Activated CD4-positive, alpha-beta T cell treated with anti-CD3 and anti-CD28 coated beads, Interleukin-10, Interleukin-2, amounts not matched to agents 100 ng/mL and 50 ng/mL, durations not matched to agents 16 hours and 8 hours (primary cell): ENCODE measurements at regions not wholly inside any gene's neighbourhood (a gene's known extent, or its start where the extent isn't known, plus 50 kb on each side); places are given as distances from the start of the nearest gene placed in this dataset.
"Not testable (repeated sequence)": the region's sequence is repeated elsewhere in the genome, so short reads cannot be mapped to it uniquely, and the experiment has no call there.

Experiments used
- DNase-seq: peaks from one replicate; pipeline ENCODE4 v3.0.0-alpha.2; 2020

- DNase-seq, result no peak
These were observed 864.9 kb upstream of the PCDH20 start for GRCh38 chr13:62280590-62280989.

- no peak for DNase-seq
These were observed 862.6 kb upstream of the PCDH20 start for GRCh38 chr13:62278271-62278670.

GRCh38 chr13:62251734-62252133, 836.1 kb upstream of the PCDH20 start:
- no peak for DNase-seq

GRCh38 chr13:62250501-62251201, 835.0 kb upstream of the PCDH20 start:
- no peak for DNase-seq

- DNase-seq, result no peak
These were observed 830.9 kb upstream of the PCDH20 start for GRCh38 chr13:62246581-62246980.

GRCh38 chr13:62243106-62243505, 827.5 kb upstream of the PCDH20 start:
- no peak for DNase-seq

- DNase-seq, result no peak
These were observed 819.3 kb upstream of the PCDH20 start for GRCh38 chr13:62234780-62235440.

GRCh38 chr13:62210951-62211350, 795.3 kb upstream of the PCDH20 start:
- no peak for DNase-seq

- no peak for DNase-seq
These were observed 793.9 kb upstream of the PCDH20 start for GRCh38 chr13:62209529-62209928.

- DNase-seq, result no peak
These were observed 791.7 kb upstream of the PCDH20 start for GRCh38 chr13:62207388-62207787.

GRCh38 chr13:62206165-62206564, 790.5 kb upstream of the PCDH20 start:
- DNase-seq, result no peak

GRCh38 chr13:62205273-62205672, 789.6 kb upstream of the PCDH20 start:
- no peak for DNase-seq

- no peak for DNase-seq
These were observed 778.7 kb upstream of the PCDH20 start for GRCh38 chr13:62194371-62194770.

GRCh38 chr13:62193919-62194318, 778.3 kb upstream of the PCDH20 start:
- DNase-seq, result no peak

- DNase-seq, result no peak
These were observed 770.1 kb upstream of the PCDH20 start for GRCh38 chr13:62185631-62186255.

- DNase-seq, result no peak
These were observed 760.4 kb upstream of the PCDH20 start for GRCh38 chr13:62176051-62176450.

- no peak for DNase-seq
These were observed 758.3 kb upstream of the PCDH20 start for GRCh38 chr13:62173958-62174357.

- no peak for DNase-seq
These were observed 756.0 kb upstream of the PCDH20 start for GRCh38 chr13:62171697-62172096.

GRCh38 chr13:62168891-62169290, 753.2 kb upstream of the PCDH20 start:
- no peak for DNase-seq

GRCh38 chr13:62167650-62168172, 752.1 kb upstream of the PCDH20 start:
- no peak for DNase-seq

- DNase-seq, result no peak
These were observed 747.2 kb upstream of the PCDH20 start for GRCh38 chr13:62162860-62163259.

- no peak for DNase-seq
These were observed 742.9 kb upstream of the PCDH20 start for GRCh38 chr13:62158520-62158919.

GRCh38 chr13:62151724-62152123, 736.1 kb upstream of the PCDH20 start:
- not testable (repeated sequence) for DNase-seq

GRCh38 chr13:62142048-62142447, 726.4 kb upstream of the PCDH20 start:
- DNase-seq, result no peak
